ENCODE measurements at regions not wholly inside any gene's neighbourhood (a gene's known extent, or its start where the extent isn't known, plus 50 kb on each side); places are given as distances from the start of the nearest gene placed in this dataset.

DNA sequence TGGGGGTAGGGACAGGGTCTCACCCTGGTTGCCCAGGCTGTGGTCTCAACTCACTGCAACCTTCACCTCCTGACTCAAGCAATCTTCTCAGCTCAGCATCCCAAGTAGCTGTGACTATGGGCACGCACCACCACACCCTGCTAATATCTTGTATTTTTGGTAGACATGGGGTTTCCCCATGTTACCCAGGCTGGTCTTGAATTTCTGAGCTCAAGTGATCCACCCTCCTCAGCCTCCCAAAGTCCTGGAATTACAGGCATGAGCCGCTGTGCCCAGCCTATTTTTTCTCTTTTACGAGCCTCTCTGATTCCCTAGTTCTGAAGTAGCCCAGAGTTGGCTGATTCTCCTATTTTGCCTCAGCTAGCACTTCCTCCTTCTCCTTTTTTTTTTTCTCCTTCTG lies 83.6 kb downstream of the ZNF280B start:
- Mint-ChIP-seq H3K27ac (no peak overlapping the region), H3K36me3 (ENCODE audit: low read depth) (no peaks in the 10 kb centered on the region), H3K4me3 (ENCODE audit: low read depth) (no peak overlapping the region), H3K4me1 (ENCODE audit: low read depth) (no peaks in the 10 kb centered on the region), H3K9me3 (no peaks in the 10 kb centered on the region), H3K27me3 (ENCODE audit: low read depth) (peaks cover 9% of the 10 kb centered on the region)
- intact Hi-C loops (cut with micrococcal nuclease): no loop called here
- no peak for DNase-seq (ENCODE audit: low spot score)

DNA sequence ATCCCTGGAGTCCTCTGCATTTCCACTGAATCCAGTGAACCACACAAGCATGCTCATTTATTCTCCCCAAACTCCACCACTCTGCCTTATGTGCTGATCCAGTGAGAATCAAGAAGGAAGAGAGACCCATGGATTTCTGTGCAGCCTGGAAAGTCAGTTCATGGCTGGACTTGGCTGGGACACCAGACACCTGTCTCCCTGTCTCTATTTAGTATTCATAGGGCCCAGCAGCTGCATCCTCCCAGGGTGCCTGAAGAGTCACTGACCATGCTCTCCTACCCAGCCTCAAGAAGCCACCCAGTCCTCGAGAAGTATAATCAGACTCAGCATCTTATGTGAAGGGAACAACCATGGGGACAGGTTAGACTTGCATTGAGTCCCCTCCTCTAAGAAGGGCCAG lies 83.2 kb downstream of the ZNF280B start:
- no peak overlapping the region for H3K4me3 Mint-ChIP-seq (ENCODE audit: low read depth)
- H3K27ac Mint-ChIP-seq: no peak overlapping the region
- H3K9me3 Mint-ChIP-seq: no peaks in the 10 kb centered on the region
- H3K36me3 Mint-ChIP-seq (ENCODE audit: low read depth): no peaks in the 10 kb centered on the region
- intact Hi-C loops (cut with micrococcal nuclease): no loop called here
- peaks cover 7% of the 10 kb centered on the region for H3K27me3 Mint-ChIP-seq (ENCODE audit: low read depth)
- no peak for DNase-seq (ENCODE audit: low spot score)
- no peaks in the 10 kb centered on the region for H3K4me1 Mint-ChIP-seq (ENCODE audit: low read depth)

DNA sequence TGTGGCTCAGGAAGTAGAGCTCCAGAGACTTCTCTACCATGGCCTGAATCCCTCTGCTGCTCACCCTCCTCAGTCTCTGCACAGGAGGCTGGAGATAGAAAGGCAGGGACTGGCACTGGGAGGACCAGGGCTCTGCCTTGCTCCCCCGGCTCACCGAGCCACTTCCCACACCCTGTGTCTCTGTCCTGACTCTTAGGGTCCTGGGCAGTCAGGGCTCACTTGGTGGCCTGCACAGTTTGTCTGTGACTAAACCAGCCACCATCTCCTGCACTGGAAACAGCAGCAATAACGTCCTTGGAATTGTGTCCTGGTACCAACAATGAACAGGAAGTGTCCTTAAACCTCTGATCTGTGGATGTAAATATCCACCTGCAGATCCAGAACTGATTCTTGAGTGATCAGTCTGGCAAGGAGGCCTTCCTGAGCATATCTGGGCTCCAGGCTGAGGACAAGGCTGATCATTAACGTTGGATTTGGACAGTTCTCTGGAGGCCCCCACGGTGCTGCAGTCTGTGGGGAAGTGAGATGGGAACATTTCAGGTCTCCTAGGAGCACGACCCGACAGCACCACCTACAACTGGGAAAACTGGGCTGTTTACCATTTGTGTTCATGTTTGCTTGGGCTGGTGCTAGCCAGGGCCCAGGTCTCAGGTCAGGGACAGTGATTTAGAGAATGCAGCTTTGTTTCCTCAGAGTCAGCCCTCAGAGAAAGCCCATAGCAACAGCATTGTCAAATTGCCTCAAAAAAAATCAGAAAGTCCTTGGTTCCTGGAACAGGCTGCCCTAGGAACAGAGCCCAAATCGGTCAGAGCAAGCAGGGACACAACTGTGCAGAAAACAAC lies 82.5 kb downstream of the ZNF280B start:
- no peak overlapping the region for H3K27ac Mint-ChIP-seq
- no peak for DNase-seq (ENCODE audit: low spot score)
- peaks cover 7% of the 10 kb centered on the region for H3K27me3 Mint-ChIP-seq (ENCODE audit: low read depth)
- no peaks in the 10 kb centered on the region for H3K4me1 Mint-ChIP-seq (ENCODE audit: low read depth)
- no peak overlapping the region for H3K4me3 Mint-ChIP-seq (ENCODE audit: low read depth)
- intact Hi-C loops (cut with micrococcal nuclease): no loop called here
- no peaks in the 10 kb centered on the region for H3K9me3 Mint-ChIP-seq
- H3K36me3 Mint-ChIP-seq (ENCODE audit: low read depth): no peaks in the 10 kb centered on the region

DNA sequence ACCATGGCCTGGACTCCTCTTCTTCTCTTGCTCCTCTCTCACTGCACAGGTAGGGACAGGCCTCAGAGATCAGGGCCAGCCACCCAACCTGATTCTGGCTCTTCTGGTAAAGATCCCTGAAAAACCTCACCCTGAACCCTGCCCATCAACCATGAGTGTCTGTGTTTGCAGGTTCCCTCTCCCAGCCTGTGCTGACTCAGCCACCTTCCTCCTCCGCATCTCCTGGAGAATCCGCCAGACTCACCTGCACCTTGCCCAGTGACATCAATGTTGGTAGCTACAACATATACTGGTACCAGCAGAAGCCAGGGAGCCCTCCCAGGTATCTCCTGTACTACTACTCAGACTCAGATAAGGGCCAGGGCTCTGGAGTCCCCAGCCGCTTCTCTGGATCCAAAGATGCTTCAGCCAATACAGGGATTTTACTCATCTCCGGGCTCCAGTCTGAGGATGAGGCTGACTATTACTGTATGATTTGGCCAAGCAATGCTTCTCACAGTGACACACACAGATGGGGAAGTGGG lies 80.9 kb downstream of the ZNF280B start:
- no peak overlapping the region for H3K4me3 Mint-ChIP-seq (ENCODE audit: low read depth)
- H3K9me3 Mint-ChIP-seq: no peaks in the 10 kb centered on the region
- H3K27me3 Mint-ChIP-seq (ENCODE audit: low read depth): peaks cover 2% of the 10 kb centered on the region
- DNase-seq (ENCODE audit: low spot score): no peak
- no peaks in the 10 kb centered on the region for H3K36me3 Mint-ChIP-seq (ENCODE audit: low read depth)
- intact Hi-C loops (cut with micrococcal nuclease): no loop called here
- no peak overlapping the region for H3K27ac Mint-ChIP-seq
- H3K4me1 Mint-ChIP-seq (ENCODE audit: low read depth): no peaks in the 10 kb centered on the region

DNA sequence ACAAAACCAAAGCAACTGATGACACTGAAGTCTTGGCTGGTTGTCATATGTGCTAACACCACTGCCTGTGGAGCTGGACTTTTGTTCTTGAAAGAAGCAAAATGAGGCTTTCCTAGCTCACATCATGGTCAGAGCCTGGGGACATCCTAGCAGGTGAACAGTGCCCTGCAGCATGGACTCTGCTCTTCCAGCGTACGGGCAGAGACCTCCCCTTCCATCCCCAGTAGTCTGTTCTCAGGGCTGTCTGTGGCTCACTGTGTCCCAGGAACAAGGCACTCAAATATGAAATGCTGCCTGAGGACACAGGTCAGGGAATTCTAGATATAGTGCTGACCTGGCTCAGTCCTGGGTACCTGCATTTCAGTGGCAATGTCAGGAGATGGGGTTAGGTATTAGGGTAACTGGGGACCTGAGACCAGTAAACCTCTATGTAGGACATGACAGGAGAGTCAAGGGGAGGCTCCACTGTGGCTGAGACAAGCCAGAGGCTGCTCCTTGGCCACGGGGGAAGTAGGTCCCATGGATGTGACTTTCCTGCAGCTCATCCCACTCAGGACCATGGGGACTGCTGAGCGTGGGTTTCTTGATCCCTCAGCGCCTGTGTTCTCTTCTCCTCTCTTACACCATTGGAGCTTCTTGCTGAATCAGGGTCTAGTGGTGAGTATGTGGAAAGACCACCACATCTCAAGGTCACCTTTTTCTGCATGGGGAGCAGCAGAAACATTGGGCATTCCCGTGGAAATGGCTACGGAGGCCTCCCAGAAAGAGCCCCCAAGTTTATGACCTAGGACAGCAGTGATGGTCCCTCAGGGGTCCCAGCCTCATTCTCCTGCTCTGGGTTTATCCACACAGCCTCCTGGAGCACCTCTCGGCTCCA lies 80.1 kb downstream of the ZNF280B start:
- intact Hi-C loops (cut with micrococcal nuclease): no loop called here
- DNase-seq (ENCODE audit: low spot score): no peak
- Mint-ChIP-seq H3K27me3 (ENCODE audit: low read depth) (peaks cover 4% of the 10 kb centered on the region), H3K4me1 (ENCODE audit: low read depth) (no peaks in the 10 kb centered on the region), H3K36me3 (ENCODE audit: low read depth) (no peaks in the 10 kb centered on the region), H3K4me3 (ENCODE audit: low read depth) (no peak overlapping the region), H3K9me3 (no peaks in the 10 kb centered on the region), H3K27ac (no peak overlapping the region)

DNA sequence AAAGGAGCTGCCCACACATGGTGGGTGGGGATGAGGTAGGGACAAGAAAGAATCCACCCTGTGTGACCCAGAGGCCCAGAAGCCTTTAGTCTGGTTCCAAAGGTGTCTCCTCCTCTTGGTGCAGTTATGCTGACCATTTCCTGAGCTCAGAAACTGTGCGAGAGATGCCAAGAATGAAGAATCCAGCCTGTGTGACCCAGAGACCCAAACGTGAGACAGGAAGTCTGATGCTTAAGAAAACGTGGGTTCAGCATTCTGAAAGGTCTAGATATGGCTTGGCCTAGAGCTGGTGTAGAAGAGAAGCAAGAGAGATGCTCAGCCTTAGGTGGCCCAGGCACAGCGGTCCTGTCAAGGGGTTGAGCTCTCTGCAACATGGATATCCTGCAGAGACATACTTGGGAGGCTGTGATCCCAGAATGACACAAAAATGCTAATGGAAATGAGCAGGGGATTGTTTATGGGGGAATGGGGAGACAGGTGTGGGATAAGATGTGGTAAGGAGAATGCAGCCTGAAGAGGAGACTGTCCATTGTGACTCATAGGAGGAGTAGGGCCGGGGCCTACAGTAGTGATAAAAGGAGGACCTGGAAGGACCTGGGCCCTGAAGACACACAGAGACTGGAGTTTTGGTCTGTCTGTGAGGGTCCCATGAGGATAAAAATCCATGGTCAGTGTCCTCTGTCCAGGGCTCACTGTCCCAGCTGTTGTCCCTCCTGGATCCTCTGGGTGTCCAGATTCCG lies 79.0 kb downstream of the ZNF280B start:
- intact Hi-C loops (cut with micrococcal nuclease): no loop called here
- H3K9me3 Mint-ChIP-seq: no peaks in the 10 kb centered on the region
- H3K27me3 Mint-ChIP-seq (ENCODE audit: low read depth): peaks cover 7% of the 10 kb centered on the region
- DNase-seq (ENCODE audit: low spot score): no peak
- no peak overlapping the region for H3K4me3 Mint-ChIP-seq (ENCODE audit: low read depth)
- no peaks in the 10 kb centered on the region for H3K4me1 Mint-ChIP-seq (ENCODE audit: low read depth)
- H3K36me3 Mint-ChIP-seq (ENCODE audit: low read depth): no peaks in the 10 kb centered on the region
- no peak overlapping the region for H3K27ac Mint-ChIP-seq

DNA sequence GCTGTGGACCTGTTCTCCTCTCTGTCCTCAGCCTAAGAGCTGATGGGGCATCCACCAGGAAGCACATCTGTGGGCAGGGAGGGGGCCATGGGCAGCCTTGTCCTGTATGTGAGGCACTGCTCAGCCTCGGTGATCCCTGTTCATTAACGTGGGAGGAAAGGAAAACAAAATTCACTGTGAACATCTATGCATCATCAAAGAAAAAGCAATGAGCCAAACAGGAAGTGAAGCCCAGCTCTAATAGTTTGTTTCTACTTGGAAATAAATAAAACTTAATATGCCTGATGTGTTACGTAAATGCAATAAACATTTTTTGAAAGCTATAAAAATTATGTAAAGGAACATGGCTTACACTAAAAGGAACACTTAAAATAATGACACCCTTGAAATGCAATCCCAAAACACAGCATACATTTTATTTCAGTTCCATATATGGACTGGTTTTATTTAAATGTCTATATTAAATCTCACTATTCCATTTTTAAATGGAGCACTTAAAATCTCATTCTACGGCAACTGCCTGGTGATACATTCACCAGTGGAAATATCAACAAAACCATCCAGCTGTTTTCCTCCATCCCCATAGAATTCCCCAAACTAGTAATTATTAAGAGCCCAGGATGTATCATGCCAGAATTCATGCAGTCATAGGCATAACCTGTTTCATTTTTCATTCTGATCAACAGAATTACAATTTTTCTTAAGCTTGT lies 78.3 kb downstream of the ZNF280B start:
- no peak overlapping the region for H3K4me3 Mint-ChIP-seq (ENCODE audit: low read depth)
- H3K4me1 Mint-ChIP-seq (ENCODE audit: low read depth): no peaks in the 10 kb centered on the region
- DNase-seq (ENCODE audit: low spot score): no peak
- H3K27me3 Mint-ChIP-seq (ENCODE audit: low read depth): peaks cover 11% of the 10 kb centered on the region
- intact Hi-C loops (cut with micrococcal nuclease): no loop called here
- H3K9me3 Mint-ChIP-seq: no peaks in the 10 kb centered on the region
- no peaks in the 10 kb centered on the region for H3K36me3 Mint-ChIP-seq (ENCODE audit: low read depth)
- H3K27ac Mint-ChIP-seq: no peak overlapping the region

DNA sequence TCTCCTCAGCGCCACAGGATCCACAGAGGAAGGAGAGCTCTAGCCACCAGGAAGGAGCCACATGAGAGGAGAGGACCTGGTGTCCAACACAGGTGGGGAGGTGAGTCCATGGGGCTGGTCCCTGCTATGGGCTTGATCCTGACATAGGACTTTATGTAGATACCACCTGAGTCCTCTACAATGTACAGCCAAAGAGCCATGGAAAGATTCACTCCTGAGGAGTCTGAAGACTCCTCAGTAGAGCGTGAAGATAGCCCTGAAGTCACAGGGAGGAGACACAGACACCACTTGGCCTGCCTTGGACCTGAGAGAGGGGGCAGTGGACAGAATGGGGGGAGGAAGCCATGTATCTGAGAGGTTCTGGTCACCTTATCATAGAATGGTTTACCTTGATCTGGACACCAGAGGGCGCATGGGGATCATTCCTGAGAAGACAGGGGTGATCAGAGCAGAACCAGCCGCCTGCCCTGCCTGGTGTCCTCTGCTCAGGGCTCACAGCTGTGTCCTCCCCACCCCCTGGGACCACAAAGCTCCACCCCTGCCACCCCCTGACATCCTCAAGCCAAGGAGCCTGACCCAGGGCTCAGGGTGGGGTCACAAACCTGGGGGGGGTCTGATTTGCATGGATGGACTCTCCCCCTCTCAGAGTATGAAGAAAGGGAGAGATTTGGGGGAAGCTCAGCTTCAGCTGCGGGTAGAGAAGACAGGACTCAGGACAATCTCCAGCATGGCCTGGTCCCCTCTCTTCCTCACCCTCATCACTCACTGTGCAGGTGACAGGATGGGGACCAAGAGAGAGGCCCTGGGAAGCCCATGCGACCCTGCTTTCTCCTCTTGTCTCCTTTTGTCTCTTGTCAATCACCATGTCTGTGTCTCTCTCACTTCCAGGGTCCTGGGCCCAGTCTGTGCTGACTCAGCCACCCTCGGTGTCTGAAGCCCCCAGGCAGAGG lies 77.0 kb downstream of the ZNF280B start:
- peak; percentile 28 for DNase-seq (ENCODE audit: low spot score)
- H3K4me1 Mint-ChIP-seq (ENCODE audit: low read depth): no peaks in the 10 kb centered on the region
- no peak overlapping the region for H3K27ac Mint-ChIP-seq
- peaks cover 14% of the 10 kb centered on the region for H3K27me3 Mint-ChIP-seq (ENCODE audit: low read depth)
- no peaks in the 10 kb centered on the region for H3K36me3 Mint-ChIP-seq (ENCODE audit: low read depth)
- H3K9me3 Mint-ChIP-seq: no peaks in the 10 kb centered on the region
- intact Hi-C loops (cut with micrococcal nuclease): no loop called here
- no peak overlapping the region for H3K4me3 Mint-ChIP-seq (ENCODE audit: low read depth)

DNA sequence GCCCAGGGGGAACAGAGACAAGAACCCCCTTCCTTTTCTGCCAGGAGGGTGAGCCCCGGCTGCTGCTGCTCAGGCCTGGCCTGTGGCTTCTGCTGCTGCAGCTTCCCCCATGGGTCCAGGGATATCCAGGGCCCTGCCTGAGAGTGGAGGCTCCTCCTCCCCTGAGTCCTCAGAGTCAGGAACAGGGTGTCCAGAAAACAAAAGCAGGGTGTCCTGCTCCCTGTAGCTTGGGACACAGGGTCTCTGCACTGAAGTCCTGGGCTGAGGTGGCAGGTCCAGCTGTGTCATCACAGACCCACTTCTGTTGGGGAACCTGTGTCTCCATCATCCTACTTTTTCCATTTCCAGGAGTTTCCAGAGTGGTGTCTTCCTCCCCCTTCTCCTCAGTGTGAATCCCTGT lies 76.1 kb downstream of the ZNF280B start:
- H3K36me3 Mint-ChIP-seq (ENCODE audit: low read depth): no peaks in the 10 kb centered on the region
- intact Hi-C loops (cut with micrococcal nuclease): no loop called here
- no peak for DNase-seq (ENCODE audit: low spot score)
- no peak overlapping the region for H3K27ac Mint-ChIP-seq
- no peaks in the 10 kb centered on the region for H3K4me1 Mint-ChIP-seq (ENCODE audit: low read depth)
- no peak overlapping the region for H3K4me3 Mint-ChIP-seq (ENCODE audit: low read depth)
- peaks cover 16% of the 10 kb centered on the region for H3K27me3 Mint-ChIP-seq (ENCODE audit: low read depth)
- no peaks in the 10 kb centered on the region for H3K9me3 Mint-ChIP-seq

DNA sequence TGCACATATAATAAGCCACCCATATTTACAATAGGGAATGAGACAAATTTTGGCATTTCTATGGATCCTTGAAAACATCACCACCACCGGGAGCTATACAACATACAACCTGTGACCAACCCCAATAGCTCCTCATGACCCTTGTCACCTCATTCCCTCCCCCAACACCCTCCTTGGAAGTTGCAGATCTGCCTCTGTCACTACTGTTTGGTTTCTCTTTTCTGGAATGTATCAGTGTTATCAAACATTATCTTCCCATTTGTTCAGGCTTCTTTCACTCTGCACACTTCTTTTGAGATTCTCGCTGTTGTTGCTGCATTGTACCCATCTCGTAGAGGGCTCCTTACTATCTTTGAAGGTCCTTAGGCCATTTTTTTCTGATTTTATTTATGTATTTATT lies 75.6 kb downstream of the ZNF280B start:
- no peak for DNase-seq (ENCODE audit: low spot score)
- Mint-ChIP-seq H3K9me3 (no peaks in the 10 kb centered on the region), H3K4me1 (ENCODE audit: low read depth) (no peaks in the 10 kb centered on the region), H3K27me3 (ENCODE audit: low read depth) (peaks cover 16% of the 10 kb centered on the region), H3K27ac (no peak overlapping the region), H3K36me3 (ENCODE audit: low read depth) (no peaks in the 10 kb centered on the region), H3K4me3 (ENCODE audit: low read depth) (no peak overlapping the region)
- intact Hi-C loops (cut with micrococcal nuclease): no loop called here

DNA sequence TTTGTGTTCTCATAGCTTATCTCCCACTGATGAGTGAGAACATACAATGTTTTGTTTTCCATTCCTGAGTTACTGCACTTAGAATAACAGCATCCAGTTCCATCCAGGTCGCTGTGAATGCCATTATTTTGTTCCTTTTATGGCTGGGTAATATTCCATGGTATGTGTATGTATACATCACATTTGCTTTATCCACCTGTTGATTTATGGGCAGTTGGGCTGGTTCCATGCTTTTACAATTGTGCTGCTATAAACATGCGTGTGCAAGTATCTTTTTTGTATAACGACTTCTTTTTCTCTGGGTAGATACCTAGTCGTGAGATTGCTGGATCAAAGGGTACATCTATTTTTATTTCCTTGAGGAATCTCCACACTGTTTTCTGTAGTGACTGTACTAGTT lies 74.8 kb downstream of the ZNF280B start:
- no peaks in the 10 kb centered on the region for H3K9me3 Mint-ChIP-seq
- intact Hi-C loops (cut with micrococcal nuclease): no loop called here
- H3K36me3 Mint-ChIP-seq (ENCODE audit: low read depth): no peaks in the 10 kb centered on the region
- H3K4me1 Mint-ChIP-seq (ENCODE audit: low read depth): no peaks in the 10 kb centered on the region
- no peak for DNase-seq (ENCODE audit: low spot score)
- no peak overlapping the region for H3K27ac Mint-ChIP-seq
- peaks cover 17% of the 10 kb centered on the region for H3K27me3 Mint-ChIP-seq (ENCODE audit: low read depth)
- H3K4me3 Mint-ChIP-seq (ENCODE audit: low read depth): no peak overlapping the region
